SU-DHL-6 (cell line): ENCODE measurements at regions not wholly inside any gene's neighbourhood (a gene's known extent, or its start where the extent isn't known, plus 50 kb on each side); places are given as distances from the start of the nearest gene placed in this dataset.

ENCODE experiments used
- H2AFZ ChIP-seq: fragments of 200-600 bp; sonication (generic); 2 replicates; pipeline ENCODE4 v1.6.1; 2014; ENCODE audit warnings: low read depth, mild to moderate bottlenecking, moderate library complexity, mixed read lengths, antibody characterized with exemption, low read length; ENCODE audit not compliant: severe bottlenecking
- H3F3A ChIP-seq: fragments of 200-600 bp; shearing (Covaris generic); 2 replicates; pipeline ENCODE4 v1.6.0; 2016; ENCODE audit warnings: antibody characterized with exemption, mild to moderate bottlenecking; ENCODE audit not compliant: insufficient read depth
- H3K27ac ChIP-seq: fragments of 200-600 bp; sonication (generic); 2 replicates; pipeline ENCODE4 v1.5.1; 2016; ENCODE audit warnings: low read depth, mild to moderate bottlenecking, low read length, moderate library complexity, mixed read lengths
- H3K27me3 ChIP-seq: fragments of 200-600 bp; sonication (generic), shearing (Covaris generic); 2 replicates; pipeline ENCODE4 v1.6.0; 2014; ENCODE audit warnings: mild to moderate bottlenecking, low read length
- H3K36me3 ChIP-seq: fragments of 200-600 bp; sonication (generic); 2 replicates; pipeline ENCODE4 v1.6.1; 2014; ENCODE audit warnings: mild to moderate bottlenecking, low read length, mixed read lengths
- H3K4me2 ChIP-seq: fragments of 300-600, 200-600 bp; shearing (Covaris generic), sonication (generic); 2 replicates; pipeline ENCODE4 v1.6.0; 2014; ENCODE audit warnings: low read length, low read depth, mild to moderate bottlenecking; ENCODE audit not compliant: poor library complexity, severe bottlenecking
- H3K4me3 ChIP-seq: fragments of 200-600 bp; sonication (generic); 2 replicates; pipeline ENCODE4 v1.5.1; 2014; ENCODE audit warnings: antibody characterized with exemption, low read length, mild to moderate bottlenecking, mixed read lengths; ENCODE audit not compliant: insufficient read depth, poor library complexity, severe bottlenecking
- H3K79me2 ChIP-seq: fragments of 200-600 bp; sonication (generic); 2 replicates; pipeline ENCODE4 v1.6.1; 2014; ENCODE audit warnings: mild to moderate bottlenecking, low read length, moderate library complexity; ENCODE audit not compliant: insufficient read depth
- H3K9ac ChIP-seq: fragments of 200-600 bp; sonication (generic); 2 replicates; pipeline ENCODE4 v1.7.0; 2014; ENCODE audit warnings: mild to moderate bottlenecking, low read length
- H3K9me2 ChIP-seq: fragments of 200-600 bp; sonication (generic); replicated peaks from 2 replicates; pipeline ENCODE4 v1.6.1; 2014; ENCODE audit warnings: low read length; ENCODE audit not compliant: insufficient read depth
- H3K9me3 ChIP-seq: fragments of 200-600 bp; sonication (generic); 2 replicates; pipeline ENCODE4 v1.6.1; 2014; ENCODE audit warnings: low read length, mixed read lengths; ENCODE audit not compliant: insufficient read depth
- H4K20me1 ChIP-seq: fragments of 200-600 bp; sonication (generic); 2 replicates; pipeline ENCODE4 v1.6.1; 2014; ENCODE audit warnings: low read depth, mild to moderate bottlenecking, antibody characterized with exemption, low read length, moderate library complexity, mixed read lengths
- EZH2phosphoT487 ChIP-seq: fragments of 200-600 bp; sonication (generic), shearing (Covaris generic); conservative IDR thresholded peaks from 2 replicates; pipeline ENCODE4 v1.6.1; 2018; ENCODE audit warnings: mild to moderate bottlenecking, antibody characterized with exemption, low read length, moderate library complexity, mixed read lengths
- TF ChIP-seq, protein P1 (sequence below): fragments of 200-600 bp; sonication (generic); IDR thresholded peaks from one replicate; pipeline ENCODE4 v1.5.1; 2017; ENCODE audit warnings: antibody characterized with exemption, mild to moderate bottlenecking, low read length, moderate library complexity; ENCODE audit not compliant: insufficient read depth, poor library complexity, severe bottlenecking

DNA sequence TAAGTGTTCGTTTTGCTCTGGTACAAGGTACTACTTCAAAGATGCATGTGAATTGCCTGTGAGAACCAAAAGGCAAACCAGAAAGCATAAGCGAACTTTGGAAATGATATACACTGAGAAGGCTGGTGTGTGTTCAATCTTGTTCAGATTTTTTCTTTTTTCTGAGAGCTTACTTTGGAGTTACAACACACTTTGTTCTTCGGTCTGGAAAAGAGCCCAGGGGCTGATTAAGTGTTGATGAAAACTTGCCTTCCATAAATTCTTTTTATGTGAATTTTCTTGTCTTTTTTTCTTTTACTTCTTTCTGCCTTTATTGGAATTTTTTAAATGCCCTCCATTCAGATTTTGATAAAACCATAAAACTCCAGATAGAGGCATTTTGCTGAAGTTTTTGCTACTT, 395.1 kb upstream of the SASH1 start:
- no peak for TF ChIP-seq EZH2phosphoT487
- TF ChIP-seq, protein P1, sequence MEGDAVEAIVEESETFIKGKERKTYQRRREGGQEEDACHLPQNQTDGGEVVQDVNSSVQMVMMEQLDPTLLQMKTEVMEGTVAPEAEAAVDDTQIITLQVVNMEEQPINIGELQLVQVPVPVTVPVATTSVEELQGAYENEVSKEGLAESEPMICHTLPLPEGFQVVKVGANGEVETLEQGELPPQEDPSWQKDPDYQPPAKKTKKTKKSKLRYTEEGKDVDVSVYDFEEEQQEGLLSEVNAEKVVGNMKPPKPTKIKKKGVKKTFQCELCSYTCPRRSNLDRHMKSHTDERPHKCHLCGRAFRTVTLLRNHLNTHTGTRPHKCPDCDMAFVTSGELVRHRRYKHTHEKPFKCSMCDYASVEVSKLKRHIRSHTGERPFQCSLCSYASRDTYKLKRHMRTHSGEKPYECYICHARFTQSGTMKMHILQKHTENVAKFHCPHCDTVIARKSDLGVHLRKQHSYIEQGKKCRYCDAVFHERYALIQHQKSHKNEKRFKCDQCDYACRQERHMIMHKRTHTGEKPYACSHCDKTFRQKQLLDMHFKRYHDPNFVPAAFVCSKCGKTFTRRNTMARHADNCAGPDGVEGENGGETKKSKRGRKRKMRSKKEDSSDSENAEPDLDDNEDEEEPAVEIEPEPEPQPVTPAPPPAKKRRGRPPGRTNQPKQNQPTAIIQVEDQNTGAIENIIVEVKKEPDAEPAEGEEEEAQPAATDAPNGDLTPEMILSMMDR, result no peak
- H3K9me2 ChIP-seq, result no peaks in the 10 kb centered on the region
- H3K79me2 ChIP-seq, result no peaks in the 10 kb centered on the region
- no peaks in the 10 kb centered on the region for H3K27me3 ChIP-seq
- H3K4me2 ChIP-seq, result no peak overlapping the region
- H4K20me1 ChIP-seq, result no peaks in the 10 kb centered on the region
- H3K27ac ChIP-seq, result no peak overlapping the region
- no peak overlapping the region for H2AFZ ChIP-seq
- H3K9me3 ChIP-seq, result no peaks in the 10 kb centered on the region
- H3K9ac ChIP-seq, result no peak overlapping the region
- H3K4me3 ChIP-seq, result no peak overlapping the region
- no peaks in the 10 kb centered on the region for H3F3A ChIP-seq
- no peaks in the 10 kb centered on the region for H3K36me3 ChIP-seq

DNA sequence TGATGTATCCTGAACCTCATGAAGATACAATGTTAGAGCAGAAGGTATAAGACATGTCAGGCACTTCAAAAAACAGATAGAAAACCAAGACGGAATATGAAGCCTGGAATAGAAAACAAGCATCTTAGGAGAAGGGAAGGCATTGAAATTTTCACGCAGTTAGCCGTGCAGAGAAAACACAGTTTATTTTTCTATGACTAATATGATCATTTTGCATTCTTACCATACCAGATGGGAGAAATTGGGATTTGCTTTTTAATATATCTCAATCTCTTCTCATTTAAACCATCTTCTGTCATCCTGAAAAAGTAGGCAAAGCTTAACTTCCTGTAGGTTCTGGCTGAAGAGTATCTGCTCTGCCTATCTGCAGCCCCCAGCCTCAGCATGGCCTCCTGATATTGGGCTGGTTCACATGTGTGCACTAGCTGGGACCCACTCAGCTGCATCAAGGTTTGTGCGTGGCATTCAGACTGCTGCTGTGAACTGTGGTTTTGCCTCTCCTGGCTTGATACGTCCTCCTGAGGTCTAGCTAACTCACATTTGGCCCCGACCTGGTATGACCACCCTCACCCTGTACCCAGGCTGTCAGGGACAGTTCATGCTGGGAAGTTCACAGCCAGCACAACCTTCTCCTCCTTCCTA, 392.5 kb upstream of the SASH1 start:
- H3K9me2 ChIP-seq, result no peaks in the 10 kb centered on the region
- H3K27ac ChIP-seq, result no peak overlapping the region
- no peaks in the 10 kb centered on the region for H4K20me1 ChIP-seq
- H3K79me2 ChIP-seq, result no peaks in the 10 kb centered on the region
- H3K9ac ChIP-seq, result no peak overlapping the region
- H3K4me3 ChIP-seq, result no peak overlapping the region
- no peak overlapping the region for H2AFZ ChIP-seq
- H3F3A ChIP-seq, result no peaks in the 10 kb centered on the region
- H3K27me3 ChIP-seq, result no peaks in the 10 kb centered on the region
- no peak for TF ChIP-seq EZH2phosphoT487
- TF ChIP-seq, protein P1, result no peak
- no peaks in the 10 kb centered on the region for H3K36me3 ChIP-seq
- no peak overlapping the region for H3K4me2 ChIP-seq
- no peaks in the 10 kb centered on the region for H3K9me3 ChIP-seq

DNA sequence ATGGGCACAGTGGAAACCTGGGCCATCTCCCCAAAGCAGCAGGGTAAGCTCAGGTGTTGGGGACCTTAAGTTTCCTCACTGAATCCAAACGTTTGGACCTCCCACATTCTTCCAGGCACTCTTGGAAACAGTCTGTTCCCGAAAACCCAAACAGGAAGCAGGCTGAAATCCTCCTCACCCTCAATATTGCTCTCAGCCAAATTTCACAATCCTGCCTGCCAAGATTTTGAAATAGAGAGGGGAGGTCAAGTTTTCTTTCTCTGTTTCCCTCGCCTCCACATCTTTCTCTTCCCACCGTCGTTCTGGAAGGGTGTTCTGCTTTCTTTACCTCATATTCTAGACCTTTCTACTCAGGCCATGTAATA, 392.0 kb upstream of the SASH1 start:
- no peak for TF ChIP-seq EZH2phosphoT487
- TF ChIP-seq, protein P1, result no peak
- Histone ChIP-seq H4K20me1 (no peaks in the 10 kb centered on the region), H3K9ac (no peak overlapping the region), H3K36me3 (no peaks in the 10 kb centered on the region), H3K9me3 (no peaks in the 10 kb centered on the region), H3K27me3 (no peaks in the 10 kb centered on the region), H3K9me2 (no peaks in the 10 kb centered on the region), H3F3A (no peaks in the 10 kb centered on the region), H3K4me3 (no peak overlapping the region), H3K79me2 (no peaks in the 10 kb centered on the region), H3K4me2 (no peak overlapping the region), H3K27ac (no peak overlapping the region), H2AFZ (no peak overlapping the region)

DNA sequence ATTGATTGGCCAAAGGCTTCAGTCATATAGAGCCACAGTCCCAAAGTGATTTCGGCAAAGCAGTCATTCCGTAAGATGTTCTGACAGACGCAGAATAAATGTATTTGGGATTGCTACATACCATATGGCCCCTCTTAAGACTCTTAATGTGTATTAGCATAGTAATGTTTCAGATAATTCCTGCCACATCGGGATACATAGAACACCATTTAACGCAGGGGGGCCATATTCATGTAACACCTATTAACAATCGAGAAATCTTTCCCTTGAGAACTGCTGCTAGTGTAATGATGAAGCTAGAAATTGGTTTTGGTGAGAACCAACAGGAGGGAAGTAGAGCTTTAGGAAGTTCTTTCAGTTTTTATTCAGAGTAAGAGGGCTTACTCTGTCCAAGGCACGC, 390.9 kb upstream of the SASH1 start:
- Histone ChIP-seq H4K20me1 (no peaks in the 10 kb centered on the region), H3K9me2 (no peaks in the 10 kb centered on the region), H3K4me3 (no peak overlapping the region), H3K27ac (no peak overlapping the region), H2AFZ (no peak overlapping the region), H3K27me3 (no peaks in the 10 kb centered on the region), H3F3A (no peaks in the 10 kb centered on the region), H3K79me2 (no peaks in the 10 kb centered on the region), H3K36me3 (no peaks in the 10 kb centered on the region), H3K9me3 (no peaks in the 10 kb centered on the region), H3K4me2 (no peak overlapping the region), H3K9ac (no peak overlapping the region)
- TF ChIP-seq EZH2phosphoT487, result no peak
- TF ChIP-seq, protein P1, result no peak
